ENCODE measurements at regions not wholly inside any gene's neighbourhood (a gene's known extent, or its start where the extent isn't known, plus 50 kb on each side); places are given as distances from the start of the nearest gene placed in this dataset.
A peak's percentile ranks its signal among the peaks of the same experiment; 100 is the strongest.

- no peak for TF ChIP-seq CTCF (IDR thresholded peaks at IDR 0.05)
- Histone ChIP-seq H3K4me1 (no peaks in the 10 kb centered on the region), H3K9ac (no peak overlapping the region), H2AFZ (no peak overlapping the region), H3K9me3 (ENCODE audit: control insufficient read depth, low read length) (no peaks in the 10 kb centered on the region), H3K4me3 (ENCODE audit: low read depth, low read length) (no peak overlapping the region), H3K27me3 (ENCODE audit: control insufficient read depth, insufficient read depth, low read length) (no peaks in the 10 kb centered on the region), H3K79me2 (no peaks in the 10 kb centered on the region), H3K36me3 (ENCODE audit: control insufficient read depth, insufficient read depth, low read length) (no peaks in the 10 kb centered on the region), H3K27ac (no peak overlapping the region), H3K4me2 (ENCODE audit: low read length) (no peak overlapping the region)
These were observed 243.9 kb upstream of the UMPS start for GRCh38 chr3:124486324-124486723.

- Histone ChIP-seq H3K4me3 (ENCODE audit: low read depth, low read length) (no peak overlapping the region), H3K27ac (no peak overlapping the region), H2AFZ (no peak overlapping the region), H3K9ac (no peak overlapping the region), H3K36me3 (ENCODE audit: control insufficient read depth, insufficient read depth, low read length) (no peaks in the 10 kb centered on the region), H3K4me1 (no peaks in the 10 kb centered on the region), H3K27me3 (ENCODE audit: control insufficient read depth, insufficient read depth, low read length) (no peaks in the 10 kb centered on the region), H3K9me3 (ENCODE audit: control insufficient read depth, low read length) (no peaks in the 10 kb centered on the region), H3K4me2 (ENCODE audit: low read length) (no peak overlapping the region), H3K79me2 (no peaks in the 10 kb centered on the region)
- TF ChIP-seq CTCF (IDR thresholded peaks at IDR 0.05), result no peak
These were observed 240.7 kb upstream of the UMPS start for GRCh38 chr3:124489506-124489905.

- Histone ChIP-seq H3K4me2 (ENCODE audit: low read length) (no peak overlapping the region), H3K4me3 (ENCODE audit: low read depth, low read length) (no peak overlapping the region)
These were observed 239.2 kb upstream of the UMPS start for GRCh38 chr3:124491098-124491497.

GRCh38 chr3:124491875-124492274 lies 238.4 kb upstream of the UMPS start:
- no peak overlapping the region for H2AFZ ChIP-seq
- no peaks in the 10 kb centered on the region for H3K9me3 ChIP-seq (ENCODE audit: control insufficient read depth, low read length)
- no peak overlapping the region for H3K9ac ChIP-seq
- H3K4me3 ChIP-seq (ENCODE audit: low read depth, low read length), result no peak overlapping the region
- H3K79me2 ChIP-seq, result no peaks in the 10 kb centered on the region
- no peaks in the 10 kb centered on the region for H3K27me3 ChIP-seq (ENCODE audit: control insufficient read depth, insufficient read depth, low read length)
- H3K4me1 ChIP-seq, result no peaks in the 10 kb centered on the region
- H3K4me2 ChIP-seq (ENCODE audit: low read length), result no peak overlapping the region
- no peak overlapping the region for H3K27ac ChIP-seq
- no peak for TF ChIP-seq CTCF (IDR thresholded peaks at IDR 0.05)
- no peaks in the 10 kb centered on the region for H3K36me3 ChIP-seq (ENCODE audit: control insufficient read depth, insufficient read depth, low read length)

More at GRCh38 chr3:124491098-124491497, 239.2 kb upstream of the UMPS start:
- Histone ChIP-seq H3K4me1 (no peaks in the 10 kb centered on the region), H3K27ac (no peak overlapping the region), H3K9me3 (ENCODE audit: control insufficient read depth, low read length) (no peaks in the 10 kb centered on the region), H2AFZ (no peak overlapping the region), H3K36me3 (ENCODE audit: control insufficient read depth, insufficient read depth, low read length) (no peaks in the 10 kb centered on the region), H3K9ac (no peak overlapping the region), H3K27me3 (ENCODE audit: control insufficient read depth, insufficient read depth, low read length) (no peaks in the 10 kb centered on the region), H3K79me2 (no peaks in the 10 kb centered on the region)
- TF ChIP-seq CTCF (IDR thresholded peaks at IDR 0.05), result no peak

GRCh38 chr3:124492824-124493223 lies 237.4 kb upstream of the UMPS start:
- Histone ChIP-seq H3K9me3 (ENCODE audit: control insufficient read depth, low read length) (no peaks in the 10 kb centered on the region), H3K79me2 (no peaks in the 10 kb centered on the region), H3K4me1 (no peaks in the 10 kb centered on the region), H3K27me3 (ENCODE audit: control insufficient read depth, insufficient read depth, low read length) (no peaks in the 10 kb centered on the region), H3K4me3 (ENCODE audit: low read depth, low read length) (no peak overlapping the region), H3K4me2 (ENCODE audit: low read length) (no peak overlapping the region), H3K36me3 (ENCODE audit: control insufficient read depth, insufficient read depth, low read length) (no peaks in the 10 kb centered on the region), H3K27ac (no peak overlapping the region), H3K9ac (no peak overlapping the region), H2AFZ (no peak overlapping the region)
- TF ChIP-seq CTCF (IDR thresholded peaks at IDR 0.05), result peak; percentile 61

Data from parathyroid adenoma (tissue), 2 donors.